ENCODE measurements at regions not wholly inside any gene's neighbourhood (a gene's known extent, or its start where the extent isn't known, plus 50 kb on each side); places are given as distances from the start of the nearest gene placed in this dataset.
"Not testable (repeated sequence)": the region's sequence is repeated elsewhere in the genome, so short reads cannot be mapped to it uniquely, and the experiment has no call there.

- DNase-seq (ENCODE audit: low read depth in 3 of 3, low spot score in 2 of 3) = no peak
Measured at GRCh38 chr4:106604319-106605051, 235.9 kb upstream of the GIMD1 start.

- no peak for DNase-seq (ENCODE audit: low read depth in 3 of 3, low spot score in 2 of 3)
Measured at GRCh38 chr4:106603471-106603870, 234.9 kb upstream of the GIMD1 start.

GRCh38 chr4:106602711-106603110 lies 234.1 kb upstream of the GIMD1 start:
- no peak for DNase-seq (ENCODE audit: low read depth in 3 of 3, low spot score in 2 of 3)

- no peak for DNase-seq (ENCODE audit: low read depth in 3 of 3, low spot score in 2 of 3)
Measured at GRCh38 chr4:106601519-106601918, 232.9 kb upstream of the GIMD1 start.

- no peak for DNase-seq (ENCODE audit: low read depth in 3 of 3, low spot score in 2 of 3)
Measured at GRCh38 chr4:106595906-106596305, 227.3 kb upstream of the GIMD1 start.

GRCh38 chr4:106594291-106594952 lies 225.8 kb upstream of the GIMD1 start:
- DNase-seq (ENCODE audit: low read depth in 3 of 3, low spot score in 2 of 3) = no peak

- no peak for DNase-seq (ENCODE audit: low read depth in 3 of 3, low spot score in 2 of 3)
Measured at GRCh38 chr4:106588891-106589290, 220.3 kb upstream of the GIMD1 start.

GRCh38 chr4:106587558-106587957 lies 219.0 kb upstream of the GIMD1 start:
- DNase-seq (ENCODE audit: low read depth in 3 of 3, low spot score in 2 of 3) = no peak

GRCh38 chr4:106585915-106586349 lies 217.4 kb upstream of the GIMD1 start:
- DNase-seq (ENCODE audit: low read depth in 3 of 3, low spot score in 2 of 3) = no peak

- no peak for DNase-seq (ENCODE audit: low read depth in 3 of 3, low spot score in 2 of 3)
Measured at GRCh38 chr4:106584337-106584989, 215.9 kb upstream of the GIMD1 start.

GRCh38 chr4:106583567-106583966 lies 215.0 kb upstream of the GIMD1 start:
- no peak for DNase-seq (ENCODE audit: low read depth in 3 of 3, low spot score in 2 of 3)

- no peak for DNase-seq (ENCODE audit: low read depth in 3 of 3, low spot score in 2 of 3)
Measured at GRCh38 chr4:106583108-106583507, 214.5 kb upstream of the GIMD1 start.

GRCh38 chr4:106582103-106582502 lies 213.5 kb upstream of the GIMD1 start:
- no peak for DNase-seq (ENCODE audit: low read depth in 3 of 3, low spot score in 2 of 3)

GRCh38 chr4:106579236-106579635 lies 210.7 kb upstream of the GIMD1 start:
- no peak for DNase-seq (ENCODE audit: low read depth in 3 of 3, low spot score in 2 of 3)

GRCh38 chr4:106569146-106570031 lies 200.8 kb upstream of the GIMD1 start:
- no peak for DNase-seq (ENCODE audit: low read depth in 3 of 3, low spot score in 2 of 3)

GRCh38 chr4:106565727-106566126 lies 197.1 kb upstream of the GIMD1 start:
- DNase-seq (ENCODE audit: low read depth in 3 of 3, low spot score in 2 of 3) = no peak

- not testable (repeated sequence) for DNase-seq (ENCODE audit: low read depth in 3 of 3, low spot score in 2 of 3)
Measured at GRCh38 chr4:106563637-106564036, 195.1 kb upstream of the GIMD1 start.

GRCh38 chr4:106551724-106552123 lies 183.1 kb upstream of the GIMD1 start:
- DNase-seq (ENCODE audit: low read depth in 3 of 3, low spot score in 2 of 3) = no peak

GRCh38 chr4:106548446-106549044 lies 180.0 kb upstream of the GIMD1 start:
- no peak for DNase-seq (ENCODE audit: low read depth in 3 of 3, low spot score in 2 of 3)

- DNase-seq (ENCODE audit: low read depth in 3 of 3, low spot score in 2 of 3) = no peak
Measured at GRCh38 chr4:106546370-106546769, 177.8 kb upstream of the GIMD1 start.

All from right renal cortex interstitium (tissue), 3 donors.